ENCODE measurements at regions not wholly inside any gene's neighbourhood (a gene's known extent, or its start where the extent isn't known, plus 50 kb on each side); places are given as distances from the start of the nearest gene placed in this dataset.

DNA sequence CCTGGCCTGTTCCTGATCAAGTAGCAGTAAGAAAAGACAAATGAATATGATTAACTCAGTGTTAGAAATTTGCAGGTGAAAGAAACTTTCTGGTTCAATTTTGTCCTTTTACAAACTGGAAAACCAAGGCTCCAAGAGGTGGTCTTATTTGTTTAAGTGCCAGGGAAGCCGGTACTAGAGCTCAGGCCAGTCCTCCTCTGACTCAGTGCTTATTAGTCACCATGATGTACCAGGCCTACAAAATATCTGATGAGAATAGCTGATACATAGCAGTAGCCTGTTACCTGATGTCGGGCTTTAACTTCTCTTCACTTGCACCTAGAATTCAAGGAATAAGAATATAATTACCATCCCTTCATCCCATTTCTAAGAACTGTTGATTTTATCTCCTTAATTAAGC lies 394.8 kb downstream of the LMX1A start:
- TF ChIP-seq, protein P1, sequence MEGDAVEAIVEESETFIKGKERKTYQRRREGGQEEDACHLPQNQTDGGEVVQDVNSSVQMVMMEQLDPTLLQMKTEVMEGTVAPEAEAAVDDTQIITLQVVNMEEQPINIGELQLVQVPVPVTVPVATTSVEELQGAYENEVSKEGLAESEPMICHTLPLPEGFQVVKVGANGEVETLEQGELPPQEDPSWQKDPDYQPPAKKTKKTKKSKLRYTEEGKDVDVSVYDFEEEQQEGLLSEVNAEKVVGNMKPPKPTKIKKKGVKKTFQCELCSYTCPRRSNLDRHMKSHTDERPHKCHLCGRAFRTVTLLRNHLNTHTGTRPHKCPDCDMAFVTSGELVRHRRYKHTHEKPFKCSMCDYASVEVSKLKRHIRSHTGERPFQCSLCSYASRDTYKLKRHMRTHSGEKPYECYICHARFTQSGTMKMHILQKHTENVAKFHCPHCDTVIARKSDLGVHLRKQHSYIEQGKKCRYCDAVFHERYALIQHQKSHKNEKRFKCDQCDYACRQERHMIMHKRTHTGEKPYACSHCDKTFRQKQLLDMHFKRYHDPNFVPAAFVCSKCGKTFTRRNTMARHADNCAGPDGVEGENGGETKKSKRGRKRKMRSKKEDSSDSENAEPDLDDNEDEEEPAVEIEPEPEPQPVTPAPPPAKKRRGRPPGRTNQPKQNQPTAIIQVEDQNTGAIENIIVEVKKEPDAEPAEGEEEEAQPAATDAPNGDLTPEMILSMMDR (IDR thresholded peaks at IDR 0.05; ENCODE audit: low read depth, low read length, missing control alignments), result no peak
- no peak for DNase-seq (ENCODE audit: extremely low read depth, low read depth)
- no peak overlapping the region for H3K4me3 ChIP-seq (replicated peaks; ENCODE audit: low read depth, low read length)

DNA sequence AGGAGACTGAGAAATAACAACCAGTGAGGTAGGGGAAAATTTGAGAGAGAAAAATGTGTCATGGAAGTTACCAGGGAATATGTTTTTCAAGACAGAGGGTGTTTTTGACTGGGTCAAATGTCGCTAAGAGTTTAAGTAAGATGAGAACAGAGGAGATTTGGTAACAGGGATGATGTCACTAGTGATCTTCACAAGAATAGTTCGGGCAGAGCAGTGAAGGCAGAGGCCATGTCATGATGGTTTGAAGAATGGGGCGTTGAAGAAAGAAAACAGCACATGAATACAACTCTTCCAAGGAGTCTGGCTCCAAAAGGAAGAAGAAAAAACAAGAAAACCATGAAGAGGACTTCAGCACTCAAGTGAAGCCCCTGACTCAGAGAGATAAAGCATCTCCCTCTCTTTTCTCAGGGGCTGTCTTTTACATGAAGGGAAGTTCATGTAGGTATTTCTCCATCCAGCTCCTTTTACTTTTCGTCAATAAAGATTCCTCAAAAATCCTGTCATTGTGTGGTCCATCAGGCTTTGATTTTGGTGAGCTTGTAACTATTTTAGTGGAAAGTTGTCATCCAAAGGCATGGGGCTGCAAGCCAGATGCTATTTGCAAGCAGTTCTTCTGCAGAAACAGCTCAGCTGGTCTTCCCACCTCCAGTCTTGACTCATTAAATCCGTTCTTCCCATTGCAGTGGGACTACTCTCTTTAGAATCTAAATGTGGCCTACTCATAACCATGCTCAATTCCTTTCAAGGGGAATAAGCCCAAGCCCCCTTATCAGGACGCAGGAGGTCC lies 397.3 kb downstream of the LMX1A start:
- TF ChIP-seq, protein P1 (IDR thresholded peaks at IDR 0.05; ENCODE audit: low read depth, low read length, missing control alignments), result no peak
- H3K4me3 ChIP-seq (replicated peaks; ENCODE audit: low read depth, low read length), result no peak overlapping the region
- DNase-seq (ENCODE audit: extremely low read depth, low read depth), result no peak

DNA sequence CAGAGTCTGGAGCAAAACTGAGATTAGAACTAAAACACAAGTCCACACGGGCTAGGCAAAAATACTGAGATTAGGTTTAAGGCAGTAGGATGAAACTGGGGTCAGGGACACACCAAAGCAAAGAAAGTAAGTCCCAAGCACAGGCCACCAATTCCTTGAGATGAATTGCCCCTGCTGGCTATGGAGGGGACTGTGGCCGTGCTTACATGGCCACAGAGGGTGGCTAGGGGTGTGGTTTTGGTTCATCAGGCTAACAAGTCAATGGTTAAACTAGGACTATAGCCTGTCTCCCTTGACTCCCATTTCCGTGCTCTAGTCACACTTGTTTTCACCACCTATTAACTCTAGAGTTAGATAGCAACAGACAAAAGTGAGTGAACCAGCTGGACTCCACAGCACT lies 394.8 kb downstream of the PBX1 start:
- TF ChIP-seq, protein P1 (IDR thresholded peaks at IDR 0.05; ENCODE audit: low read depth, low read length, missing control alignments), result no peak
- no peak for DNase-seq (ENCODE audit: extremely low read depth, low read depth)

DNA sequence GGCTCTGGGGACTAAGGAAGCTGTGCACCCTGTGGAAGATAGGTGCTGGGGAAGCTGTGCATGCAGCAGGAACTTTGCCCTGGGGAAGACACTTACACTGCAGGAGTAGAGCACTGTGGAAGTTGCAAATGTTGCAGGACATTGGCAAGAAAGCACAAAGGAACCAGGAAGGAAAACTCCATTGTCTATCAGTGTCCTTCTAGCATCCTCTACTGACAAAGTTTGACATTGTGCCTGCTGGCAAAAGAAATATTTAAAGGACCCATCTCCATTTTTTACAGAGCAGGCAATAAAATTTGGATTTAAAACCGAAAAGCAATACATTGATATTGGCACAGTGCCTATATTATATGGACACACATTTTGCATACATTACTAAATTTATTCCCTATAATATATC lies 394.1 kb downstream of the PBX1 start:
- H3K4me3 ChIP-seq (replicated peaks; ENCODE audit: low read depth, low read length), result no peak overlapping the region
- no peak for DNase-seq (ENCODE audit: extremely low read depth, low read depth)
- TF ChIP-seq, protein P1 (IDR thresholded peaks at IDR 0.05; ENCODE audit: low read depth, low read length, missing control alignments), result no peak

More for the DNA sequence above, 394.8 kb downstream of the PBX1 start:
- H3K4me3 ChIP-seq (replicated peaks; ENCODE audit: low read depth, low read length), result no peak overlapping the region

DNA sequence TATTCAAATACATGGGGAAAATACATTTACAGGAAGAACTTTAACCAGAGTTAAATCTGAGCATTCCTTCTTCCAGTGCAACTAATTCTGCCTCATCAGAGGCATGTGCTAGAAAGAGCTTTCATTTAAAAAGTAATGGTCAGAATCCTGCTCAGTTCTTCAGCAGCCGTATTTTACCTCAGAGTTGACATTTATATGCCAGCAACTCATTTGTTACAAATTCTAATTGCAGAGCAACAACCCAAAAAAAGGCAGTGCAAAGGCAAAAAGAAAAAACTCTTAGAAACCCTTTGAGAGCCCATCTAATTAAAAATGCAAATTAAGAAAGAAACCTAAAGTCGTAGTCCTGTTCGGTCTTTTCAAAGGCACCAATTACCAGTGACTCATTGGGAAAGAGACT lies 392.5 kb downstream of the PBX1 start:
- DNase-seq (ENCODE audit: extremely low read depth, low read depth), result no peak
- TF ChIP-seq, protein P1 (IDR thresholded peaks at IDR 0.05; ENCODE audit: low read depth, low read length, missing control alignments), result no peak
- H3K4me3 ChIP-seq (replicated peaks; ENCODE audit: low read depth, low read length), result no peak overlapping the region

DNA sequence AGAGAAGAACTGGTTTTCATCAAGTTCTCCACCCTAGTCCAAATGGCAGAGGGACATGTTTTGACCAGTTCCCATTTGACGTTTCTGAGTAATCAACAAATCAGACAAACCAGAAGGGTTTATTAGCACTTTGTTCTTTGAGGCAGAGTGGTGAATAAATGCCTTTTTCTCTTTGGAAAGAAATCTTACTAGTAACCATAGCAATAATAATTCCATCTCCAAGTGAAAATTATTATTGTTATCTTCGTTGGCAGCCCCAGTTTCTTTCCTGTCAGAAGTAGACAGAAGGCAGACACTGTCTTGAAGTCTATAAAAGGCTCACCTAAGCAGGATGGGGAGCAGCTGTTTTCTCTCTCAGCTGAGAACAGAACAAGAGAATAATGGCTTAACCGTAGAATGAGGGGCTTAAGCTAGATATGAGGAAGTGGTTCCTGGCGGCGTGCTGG lies 391.6 kb downstream of the PBX1 start:
- TF ChIP-seq, protein P1 (IDR thresholded peaks at IDR 0.05; ENCODE audit: low read depth, low read length, missing control alignments), result no peak
- DNase-seq (ENCODE audit: extremely low read depth, low read depth), result no peak
- no peak overlapping the region for H3K4me3 ChIP-seq (replicated peaks; ENCODE audit: low read depth, low read length)
